Neural cell (in vitro differentiated cells): ENCODE measurements at regions not wholly inside any gene's neighbourhood (a gene's known extent, or its start where the extent isn't known, plus 50 kb on each side); places are given as distances from the start of the nearest gene placed in this dataset.

Source experiments
- CTCF ChIP-seq: fragments of 450-650 bp; IDR thresholded peaks from 2 replicates; pipeline ENCODE4 v1.5.1; 2014; ENCODE audit warnings: antibody characterized with exemption, mild to moderate bottlenecking, moderate library complexity; ENCODE audit not compliant: poor library complexity, severe bottlenecking
- EP300 ChIP-seq: fragments of 450-650 bp; conservative IDR thresholded peaks from 2 replicates; pipeline ENCODE4 v1.6.1; 2014; ENCODE audit warnings: antibody characterized with exemption, mild to moderate bottlenecking, moderate library complexity; ENCODE audit not compliant: poor library complexity, severe bottlenecking
- EZH2 ChIP-seq: fragments of 200-600, 300-800 bp; shearing (Covaris generic), sonication (generic); IDR thresholded peaks from 2 replicates; pipeline ENCODE4 v1.6.1; 2014; ENCODE audit warnings: antibody characterized with exemption, low read length, borderline replicate concordance, mild to moderate bottlenecking; ENCODE audit not compliant: insufficient read depth, poor library complexity, severe bottlenecking
- MXI1 ChIP-seq: fragments of 450-650 bp; conservative IDR thresholded peaks from 2 replicates; pipeline ENCODE4 v1.6.1; 2014; ENCODE audit warnings: antibody characterized with exemption, mild to moderate bottlenecking; ENCODE audit not compliant: poor library complexity, severe bottlenecking
- POLR2AphosphoS5 ChIP-seq: IDR thresholded peaks from 2 replicates; pipeline ENCODE4 v1.6.1; 2012
- RAD21 ChIP-seq: fragments of 450-650 bp; conservative IDR thresholded peaks from 2 replicates; pipeline ENCODE4 v1.6.1; 2014; ENCODE audit warnings: antibody characterized with exemption, mild to moderate bottlenecking, moderate library complexity
- REST ChIP-seq: IDR thresholded peaks from 2 replicates; pipeline ENCODE4 v1.6.1; 2012; ENCODE audit warnings: borderline replicate concordance
- TAF1 ChIP-seq: IDR thresholded peaks from 2 replicates; pipeline ENCODE4 v1.6.1; 2012; ENCODE audit warnings: low read depth

GRCh38 chr2:53235836-53236582 lies 531.6 kb upstream of the CHAC2 start:
- TF ChIP-seq EZH2 (no peak), REST (no peak), CTCF (no peak), POLR2AphosphoS5 (no peak), TAF1 (no peak), MXI1 (no peak), EP300 (no peak), RAD21 (no peak)
